ENCODE measurements at regions not wholly inside any gene's neighbourhood (a gene's known extent, or its start where the extent isn't known, plus 50 kb on each side); places are given as distances from the start of the nearest gene placed in this dataset.

GRCh38 chr5:127231118-127231517 is 59.5 kb upstream of the MEGF10 start:
- DNase-seq (ENCODE audit: unreplicated experiment) = no peak
- no peak overlapping the region for H3K27ac Mint-ChIP-seq (ENCODE audit: low read depth, unreplicated experiment)
- POLR2A ChIA-PET = no interaction called here
- no TSS peak for BruUV-seq (replicated peaks)
- H3K4me1 Mint-ChIP-seq (ENCODE audit: insufficient read depth, unreplicated experiment) = peaks cover 7% of the 10 kb centered on the region
- TF ChIP-seq CTCF (IDR thresholded peaks at IDR 0.05; ENCODE audit: unreplicated experiment) = no peak
- no peak overlapping the region for H3K4me3 Mint-ChIP-seq (ENCODE audit: unreplicated experiment)
- intact Hi-C loops (cut with micrococcal nuclease) = no loop called here
- CTCF ChIA-PET = interaction anchor here (0.5 kb wide), 1 partner anchor 192 kb away, joined by 3 read pairs; no protein-coding TSS in a partner anchor
- no peaks in the 10 kb centered on the region for H3K9me3 Mint-ChIP-seq (ENCODE audit: unreplicated experiment)
- H3K27me3 Mint-ChIP-seq (ENCODE audit: insufficient read depth, unreplicated experiment) = no peaks in the 10 kb centered on the region
- H3K36me3 Mint-ChIP-seq (ENCODE audit: insufficient read depth, unreplicated experiment) = no peaks in the 10 kb centered on the region

GRCh38 chr5:127233590-127233989 is 57.0 kb upstream of the MEGF10 start:
- no peak for TF ChIP-seq CTCF (IDR thresholded peaks at IDR 0.05; ENCODE audit: unreplicated experiment)
- no peak overlapping the region for H3K4me3 Mint-ChIP-seq (ENCODE audit: unreplicated experiment)
- CTCF ChIA-PET = no interaction called here
- no peaks in the 10 kb centered on the region for H3K36me3 Mint-ChIP-seq (ENCODE audit: insufficient read depth, unreplicated experiment)
- H3K4me1 Mint-ChIP-seq (ENCODE audit: insufficient read depth, unreplicated experiment) = peaks cover 7% of the 10 kb centered on the region
- no peaks in the 10 kb centered on the region for H3K27me3 Mint-ChIP-seq (ENCODE audit: insufficient read depth, unreplicated experiment)
- no peak overlapping the region for H3K27ac Mint-ChIP-seq (ENCODE audit: low read depth, unreplicated experiment)
- DNase-seq (ENCODE audit: unreplicated experiment) = no peak
- H3K9me3 Mint-ChIP-seq (ENCODE audit: unreplicated experiment) = no peaks in the 10 kb centered on the region
- BruUV-seq (replicated peaks) = no TSS peak
- intact Hi-C loops (cut with micrococcal nuclease) = no loop called here
- POLR2A ChIA-PET = no interaction called here

- no TSS peak for BruUV-seq (replicated peaks)
- Mint-ChIP-seq H3K4me3 (ENCODE audit: unreplicated experiment) (no peak overlapping the region), H3K9me3 (ENCODE audit: unreplicated experiment) (no peaks in the 10 kb centered on the region), H3K27me3 (ENCODE audit: insufficient read depth, unreplicated experiment) (no peaks in the 10 kb centered on the region), H3K4me1 (ENCODE audit: insufficient read depth, unreplicated experiment) (peaks cover 7% of the 10 kb centered on the region), H3K36me3 (ENCODE audit: insufficient read depth, unreplicated experiment) (no peaks in the 10 kb centered on the region), H3K27ac (ENCODE audit: low read depth, unreplicated experiment) (peak overlapping the region; percentile 8)
- POLR2A ChIA-PET = interaction anchor here (1.0 kb wide), 1 partner anchor 203 kb away, joined by 3 read pairs; no protein-coding TSS in a partner anchor
- CTCF ChIA-PET = interaction anchor here (0.9 kb wide), 1 partner anchor 9 kb away, joined by 3 read pairs; no protein-coding TSS in a partner anchor
- no peak for TF ChIP-seq CTCF (IDR thresholded peaks at IDR 0.05; ENCODE audit: unreplicated experiment)
- intact Hi-C loops (cut with micrococcal nuclease) = no loop called here
- DNase-seq (ENCODE audit: unreplicated experiment) = peak; percentile 52
Measured at GRCh38 chr5:127235136-127235535, 55.5 kb upstream of the MEGF10 start.

- TF ChIP-seq CTCF (IDR thresholded peaks at IDR 0.05; ENCODE audit: unreplicated experiment) = no peak
- intact Hi-C loops (cut with micrococcal nuclease) = no loop called here
- Mint-ChIP-seq H3K4me1 (ENCODE audit: insufficient read depth, unreplicated experiment) (peaks cover 7% of the 10 kb centered on the region), H3K36me3 (ENCODE audit: insufficient read depth, unreplicated experiment) (no peaks in the 10 kb centered on the region), H3K27me3 (ENCODE audit: insufficient read depth, unreplicated experiment) (no peaks in the 10 kb centered on the region), H3K27ac (ENCODE audit: low read depth, unreplicated experiment) (no peak overlapping the region), H3K9me3 (ENCODE audit: unreplicated experiment) (no peaks in the 10 kb centered on the region), H3K4me3 (ENCODE audit: unreplicated experiment) (no peak overlapping the region)
- no peak for DNase-seq (ENCODE audit: unreplicated experiment)
- CTCF ChIA-PET = no interaction called here
- no TSS peak for BruUV-seq (replicated peaks)
- POLR2A ChIA-PET = interaction anchor here (0.6 to 1.2 kb wide), 2 partner anchors 10 to 22 kb away, joined by 3 read pairs; no protein-coding TSS in a partner anchor
Measured at GRCh38 chr5:127236254-127236653, 54.3 kb upstream of the MEGF10 start.
